ENCODE measurements at regions not wholly inside any gene's neighbourhood (a gene's known extent, or its start where the extent isn't known, plus 50 kb on each side); places are given as distances from the start of the nearest gene placed in this dataset.
"Not testable (repeated sequence)": the region's sequence is repeated elsewhere in the genome, so short reads cannot be mapped to it uniquely, and the experiment has no call there.

DNA sequence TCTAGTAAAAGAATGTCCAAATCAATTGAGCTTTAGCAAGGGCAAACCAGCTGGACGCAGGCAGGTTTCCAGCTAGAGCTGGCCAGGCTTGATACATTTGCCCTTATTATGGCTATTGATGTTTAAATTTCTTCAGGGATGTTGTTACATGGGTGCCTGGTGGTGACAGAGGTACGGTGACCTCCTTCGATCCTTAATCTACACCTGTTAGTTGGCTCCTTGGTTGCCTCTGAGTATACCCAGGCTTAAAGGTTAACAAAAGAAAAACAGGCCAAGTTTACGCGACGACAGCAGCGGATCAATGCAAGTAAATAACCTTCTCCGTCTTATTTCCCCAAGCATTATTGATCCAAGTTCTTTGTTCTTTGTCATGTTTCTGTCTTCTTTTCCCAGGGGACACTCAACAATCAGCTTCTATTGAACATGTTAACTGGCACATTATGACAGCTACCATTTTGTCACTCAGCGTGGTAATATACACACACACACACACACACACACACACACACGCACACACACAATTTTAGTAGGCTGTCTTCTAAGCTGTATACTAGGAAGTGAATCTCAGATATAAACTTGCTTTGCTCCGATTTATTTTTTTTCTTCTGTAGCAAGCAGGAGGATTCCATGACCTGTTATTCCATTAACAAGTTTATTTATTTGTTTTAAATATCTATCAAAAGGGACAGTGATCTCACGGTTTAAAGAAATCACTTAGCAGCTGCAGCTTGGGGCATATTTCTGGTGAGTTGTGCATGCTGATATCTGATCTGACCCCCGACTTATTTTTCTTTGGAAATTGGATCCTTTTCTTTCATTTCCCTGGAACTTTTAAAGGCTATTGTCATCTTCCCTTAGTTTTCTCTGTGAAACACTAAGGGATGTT lies 844.7 kb downstream of the MCTP2 start:
- no peak for DNase-seq (ENCODE audit: low spot score)

DNA sequence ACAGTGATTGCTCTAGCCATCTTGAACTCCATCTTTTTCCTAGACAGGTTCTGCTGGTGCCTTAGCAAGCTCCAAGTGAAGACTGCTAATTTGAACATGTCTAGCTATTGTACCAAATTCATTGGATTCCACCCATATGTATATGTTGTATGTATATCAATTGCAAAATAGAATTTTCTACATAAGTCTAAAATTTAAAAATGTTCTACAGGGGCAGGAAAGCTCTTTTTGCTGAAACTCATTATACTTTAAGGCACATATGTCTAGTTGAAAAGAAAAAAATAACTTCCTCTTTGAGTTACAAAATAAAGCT lies 845.3 kb downstream of the MCTP2 start:
- DNase-seq (ENCODE audit: low spot score), result no peak

DNA sequence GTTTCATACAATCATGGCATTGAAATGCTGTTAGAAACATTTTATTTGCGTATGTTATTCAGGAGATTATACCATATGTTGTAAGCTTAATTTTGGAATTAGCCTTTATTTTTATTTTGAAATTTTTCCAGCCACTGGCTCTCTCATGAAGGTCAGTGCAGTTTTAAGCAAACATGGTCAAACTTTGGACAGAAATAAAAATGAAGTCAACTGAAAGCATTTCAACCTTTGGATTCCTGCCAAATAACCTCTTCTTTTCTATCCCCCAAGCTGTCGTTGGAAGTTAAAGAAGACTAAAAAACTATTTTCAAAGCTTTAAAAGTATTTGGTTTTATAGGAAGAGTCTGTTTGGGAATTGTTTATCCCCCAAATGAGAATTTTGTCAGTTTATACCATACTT lies 846.6 kb downstream of the MCTP2 start:
- no peak for DNase-seq (ENCODE audit: low spot score)

GRCh38 chr15:95080228-95080627 lies 848.9 kb downstream of the MCTP2 start:
- not testable (repeated sequence) for DNase-seq (ENCODE audit: low spot score)

GRCh38 chr15:95085056-95085455 lies 853.7 kb downstream of the MCTP2 start:
- DNase-seq (ENCODE audit: low spot score), result no peak

DNA sequence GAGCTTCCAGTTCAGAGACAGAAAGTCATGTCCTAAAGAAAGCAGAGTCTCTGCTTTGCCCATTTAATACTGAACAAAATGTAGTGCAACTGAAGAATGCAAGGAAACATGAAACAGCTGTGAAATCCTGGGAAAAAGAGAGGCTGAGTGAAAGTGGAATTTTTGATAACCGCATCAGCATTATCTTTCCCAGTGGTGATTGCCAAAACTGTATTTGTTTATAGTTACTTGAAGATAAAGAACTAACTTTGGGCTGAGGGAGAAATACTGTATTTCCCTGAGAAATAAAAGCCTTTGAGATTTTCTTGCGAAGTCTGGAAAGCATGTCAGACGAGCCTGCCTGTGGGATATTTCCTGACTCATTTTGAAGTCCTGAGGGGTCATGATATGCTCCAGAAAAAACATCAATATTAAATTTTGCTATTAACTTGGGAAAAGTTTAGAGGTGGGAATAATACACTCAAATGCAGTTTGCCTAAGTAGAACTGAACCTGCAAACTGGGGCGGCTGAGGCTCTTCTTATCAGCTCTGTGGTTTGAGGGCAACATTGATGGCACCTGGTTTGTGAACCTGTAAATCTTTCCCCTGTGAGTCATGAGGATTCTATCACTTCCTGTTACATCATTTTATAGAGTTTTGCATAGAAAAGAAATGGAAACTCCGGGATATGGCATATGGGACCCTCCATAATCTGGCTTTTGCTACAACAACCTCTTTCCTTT lies 855.3 kb downstream of the MCTP2 start:
- peak; percentile 26 for DNase-seq (ENCODE audit: low spot score)

DNA sequence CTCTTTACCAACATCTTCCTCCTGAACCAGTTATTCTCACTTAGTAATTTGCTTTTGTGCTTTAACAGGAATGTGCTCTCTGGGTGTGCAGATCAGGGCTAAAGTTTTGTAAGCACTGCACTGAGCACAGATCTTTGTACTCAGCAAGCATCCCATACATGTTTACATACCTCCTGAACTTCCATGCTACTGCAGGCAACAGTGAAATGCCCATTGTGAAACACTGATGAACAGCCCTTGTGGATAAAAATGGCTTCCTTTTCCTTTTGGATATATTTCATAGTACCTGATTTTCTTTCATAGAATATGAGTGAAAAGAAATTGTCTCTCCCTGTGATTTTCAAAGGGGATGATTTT lies 855.9 kb downstream of the MCTP2 start:
- no peak for DNase-seq (ENCODE audit: low spot score)

- DNase-seq (ENCODE audit: low spot score), result no peak
These were observed 860.1 kb downstream of the MCTP2 start for GRCh38 chr15:95091444-95091843.

DNA sequence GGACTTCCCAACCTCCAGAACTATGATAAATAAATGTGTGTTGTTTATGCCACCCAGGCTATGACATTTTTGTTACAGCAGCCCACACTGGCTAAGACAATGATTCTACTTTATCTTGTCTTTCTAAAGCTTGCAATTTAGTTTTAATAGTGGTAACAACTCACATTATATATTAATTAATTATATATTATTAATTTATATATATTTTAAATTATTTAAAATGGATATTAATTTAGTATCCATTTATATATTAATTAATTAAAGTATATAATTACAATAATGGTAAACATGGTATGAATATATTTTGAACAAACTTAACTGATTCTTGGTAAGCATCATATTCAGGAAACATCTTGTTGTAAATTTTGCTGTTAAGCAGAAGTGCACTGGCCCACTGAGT lies 863.9 kb downstream of the MCTP2 start:
- no peak for DNase-seq (ENCODE audit: low spot score)

GRCh38 chr15:95096651-95097050 lies 865.3 kb downstream of the MCTP2 start:
- DNase-seq (ENCODE audit: low spot score), result no peak

GRCh38 chr15:95097361-95097760 lies 866.0 kb downstream of the MCTP2 start:
- DNase-seq (ENCODE audit: low spot score), result no peak

GRCh38 chr15:95105229-95105628 lies 873.9 kb downstream of the MCTP2 start:
- no peak for DNase-seq (ENCODE audit: low spot score)

GRCh38 chr15:95106801-95107200 lies 875.4 kb downstream of the MCTP2 start:
- no peak for DNase-seq (ENCODE audit: low spot score)

- DNase-seq (ENCODE audit: low spot score), result no peak
These were observed 877.3 kb downstream of the MCTP2 start for GRCh38 chr15:95108673-95109072.

GRCh38 chr15:95111969-95112368 lies 880.6 kb downstream of the MCTP2 start:
- DNase-seq (ENCODE audit: low spot score), result no peak

DNA sequence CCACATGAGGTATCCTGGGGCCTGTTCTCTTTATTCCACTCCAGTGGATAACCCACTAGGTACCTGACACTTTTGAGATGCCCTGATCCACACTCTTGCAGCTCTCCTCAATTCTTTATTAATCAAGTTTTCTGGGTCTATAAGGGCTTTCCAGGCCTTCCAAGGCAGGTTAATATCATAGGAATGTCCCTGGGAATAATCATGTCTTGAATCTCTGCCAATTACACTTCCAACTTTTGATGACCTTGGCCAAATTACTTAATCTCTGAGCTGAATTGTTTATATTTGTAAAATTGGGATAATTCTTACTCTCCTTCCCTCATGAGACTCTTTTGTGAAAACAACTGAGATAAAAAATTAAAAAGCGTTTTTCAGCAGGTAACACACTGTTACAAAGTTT lies 881.7 kb downstream of the MCTP2 start:
- DNase-seq (ENCODE audit: low spot score), result no peak

DNA sequence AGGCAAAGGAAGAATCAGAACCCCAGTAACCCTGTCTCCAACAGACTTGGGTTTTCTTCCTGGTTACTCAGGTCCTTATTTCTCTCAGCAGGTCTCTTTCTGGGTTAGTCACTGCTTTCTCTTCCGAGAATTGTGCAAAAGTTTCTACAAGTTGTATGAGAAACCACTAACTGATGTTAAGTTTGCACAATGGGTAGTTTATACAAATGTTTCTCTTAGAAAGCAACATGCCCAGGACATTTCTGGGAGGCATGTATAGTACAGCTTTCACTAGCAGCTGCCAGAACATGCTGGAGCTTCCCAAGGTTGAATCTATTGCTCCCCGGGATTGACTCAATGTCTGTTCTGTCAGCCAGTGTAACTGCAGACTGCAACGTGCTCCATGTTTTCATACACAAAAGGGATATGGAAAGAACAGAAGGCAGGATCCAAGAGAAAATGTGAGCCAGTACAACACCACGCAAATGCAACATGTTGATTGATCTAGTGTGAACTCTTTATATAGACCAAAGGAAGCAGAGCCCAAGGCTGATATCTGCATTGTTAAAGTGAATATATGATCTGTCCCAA lies 887.8 kb downstream of the MCTP2 start:
- no peak for DNase-seq (ENCODE audit: low spot score)

DNA sequence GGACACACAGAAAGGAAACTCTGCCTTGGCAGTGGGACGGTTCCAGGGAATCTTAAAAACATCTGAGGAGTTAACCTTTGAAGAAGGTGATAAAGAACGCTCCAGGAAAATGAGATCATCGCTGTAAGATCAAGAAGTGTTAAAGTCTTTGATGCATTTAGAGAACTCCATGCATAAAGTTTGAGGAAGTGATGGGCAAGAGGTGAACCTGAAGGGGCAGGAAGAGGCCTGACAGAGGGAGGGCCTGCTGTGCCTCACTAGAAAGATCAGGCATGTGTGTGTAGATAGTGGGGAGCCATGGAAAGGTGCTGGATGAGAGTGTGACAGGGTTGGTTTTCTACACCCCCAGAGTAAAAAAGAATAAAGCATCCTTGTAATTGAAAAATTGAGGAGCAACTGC lies 889.2 kb downstream of the MCTP2 start:
- no peak for DNase-seq (ENCODE audit: low spot score)

- DNase-seq (ENCODE audit: low spot score), result no peak
These were observed 889.8 kb downstream of the MCTP2 start for GRCh38 chr15:95121191-95121590.

DNA sequence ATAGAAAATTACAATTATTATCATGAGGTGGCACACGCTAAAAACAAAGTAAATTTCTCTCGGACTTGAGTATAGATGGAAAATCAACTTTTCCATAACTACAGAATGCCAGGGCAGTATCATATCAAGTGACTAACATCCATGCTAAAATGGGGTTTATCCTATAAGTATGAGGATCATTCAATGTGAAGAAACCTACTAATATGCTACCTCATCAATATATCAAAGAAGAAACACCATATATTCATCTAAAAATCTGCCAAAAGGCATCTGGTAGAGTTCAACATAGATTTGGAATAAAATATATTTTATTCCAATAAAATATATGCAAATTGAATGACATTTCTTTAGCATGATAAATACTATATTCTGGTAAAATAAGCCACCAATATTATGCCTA lies 894.4 kb downstream of the MCTP2 start:
- no peak for DNase-seq (ENCODE audit: low spot score)

- no peak for DNase-seq (ENCODE audit: low spot score)
These were observed 896.0 kb downstream of the MCTP2 start for GRCh38 chr15:95127356-95127755.

DNA sequence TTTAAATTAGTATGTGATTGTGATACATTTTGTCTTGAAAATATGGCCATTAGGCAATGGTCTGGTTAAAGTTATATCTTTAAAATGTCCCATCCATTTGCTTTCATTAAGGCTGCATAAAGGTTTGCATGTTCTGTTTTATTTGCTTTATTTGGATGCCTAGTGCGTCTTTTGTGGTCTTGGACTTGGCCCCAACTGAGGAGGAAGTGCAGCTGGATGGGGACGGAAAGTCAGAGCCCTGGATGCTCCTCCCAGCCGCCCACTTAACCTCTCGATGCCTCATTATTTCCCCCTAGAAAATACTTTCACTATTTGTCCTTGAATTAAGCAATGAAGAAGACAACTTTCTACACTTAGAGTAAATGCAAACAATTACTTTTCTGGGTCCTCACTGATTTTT lies 898.2 kb downstream of the MCTP2 start:
- DNase-seq (ENCODE audit: low spot score), result no peak

DNA sequence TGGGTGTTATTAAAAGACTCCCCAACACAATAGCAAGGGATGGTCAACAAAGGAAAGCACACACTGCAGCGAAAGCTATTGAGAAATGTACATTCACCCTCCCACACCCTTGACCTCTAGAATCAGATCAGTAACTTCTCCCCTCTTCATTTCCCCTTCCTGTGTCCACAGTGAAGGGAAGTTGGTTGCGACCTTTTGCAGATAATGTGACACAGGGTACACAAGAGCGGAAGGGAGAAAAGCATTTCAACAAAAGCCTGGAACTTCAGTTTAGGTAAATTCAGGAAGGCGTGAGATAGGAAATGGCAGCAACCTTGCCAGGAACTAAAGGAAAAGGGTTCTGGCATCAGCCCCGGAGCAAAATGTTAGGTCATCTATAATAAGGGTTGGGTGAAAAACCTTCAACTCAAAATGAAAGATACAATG lies 899.8 kb downstream of the MCTP2 start:
- DNase-seq (ENCODE audit: low spot score), result no peak
